HCT116 (cell line): ENCODE measurements at regions not wholly inside any gene's neighbourhood (a gene's known extent, or its start where the extent isn't known, plus 50 kb on each side); places are given as distances from the start of the nearest gene placed in this dataset.
"Not testable (repeated sequence)": the region's sequence is repeated elsewhere in the genome, so short reads cannot be mapped to it uniquely, and the experiment has no call there.

Source experiments
- ATAC-seq: fragments of 200-7000 bp; cut with Tn5 transposase; 2 replicates; pipeline ENCODE4 v1.9.1; 2020; ENCODE audit warnings: mild to moderate bottlenecking, moderate library complexity
- BruUV-seq: library from RNA; stranded (reverse); fragments of 400-500 nt; replicated peaks from 2 replicates; lab custom pipeline; 2021; lab: Mats Ljungman, UMichigan
- CTCF ChIA-PET: fragments of 300-600 bp; sonication (Branson Sonifier 250); formaldehyde crosslinking; loops from one replicate; lab custom pipeline; 2021; ENCODE audit warnings: antibody characterized with exemption; lab: Charles Lee
- POLR2A ChIA-PET: fragments of 300-600, 350-600 bp; sonication (Branson Sonifier 250); formaldehyde crosslinking; loops from one replicate; lab custom pipeline; 2021; ENCODE audit warnings: antibody characterized with exemption; lab: Charles Lee
- RAD21 ChIA-PET, 2 experiments: fragments of 300-600 bp; sonication (Branson Sonifier 250); formaldehyde crosslinking; loops; one replicate each; lab custom pipeline; 2023; ENCODE audit warnings: low total read pairs in 2 of 2; ENCODE audit not compliant: uncharacterized antibody in 2 of 2, unreplicated experiment in 2 of 2, low non-redundant PET in 1 of 2; lab: Charles Lee
- DNase-seq: peaks from one replicate; pipeline ENCODE4 v3.0.0-alpha.2; 2010; ENCODE audit warnings: low read depth, low spot score
- H2AFZ ChIP-seq: fragments of 200-600 bp; shearing (Covaris generic), sonication (generic); 2 replicates; pipeline ENCODE4 v1.6.1; 2017; ENCODE audit warnings: low read depth, mixed run types, mixed read lengths, antibody characterized with exemption, low read length; ENCODE audit not compliant: poor library complexity, severe bottlenecking
- H3K27ac ChIP-seq: 2 replicates; pipeline ENCODE4 v1.5.1; 2012; ENCODE audit warnings: low read depth, low read length
- H3K27me3 ChIP-seq: fragments of 200-600 bp; sonication (generic); 2 replicates; pipeline ENCODE4 v1.6.1; 2016; ENCODE audit warnings: mixed run types, low read length, mixed read lengths; ENCODE audit not compliant: insufficient read depth
- H3K36me3 ChIP-seq, 2 experiments: fragments of 200-500 bp in 1 of 2; fragments of 200-600 bp in 1 of 2; sonication (Bioruptor generic) in 1 of 2; sonication (generic) in 1 of 2; 2 replicates each; pipeline versions ENCODE4 v1.5.1 to v1.6.1; 2014 to 2016; ENCODE audit warnings: low read length in 2 of 2, inconsistent platforms in 1 of 2, mixed read lengths in 1 of 2, mixed run types in 1 of 2; ENCODE audit not compliant: insufficient read depth in 2 of 2, control insufficient read depth in 1 of 2
- H3K4me1 ChIP-seq, 2 experiments: fragments of 200-600 bp in 1 of 2; sonication (generic) in 1 of 2; 2 replicates each; pipeline versions ENCODE4 v1.5.1 to v1.6.1; 2012 to 2017; ENCODE audit warnings: low read length in 2 of 2, inconsistent platforms in 1 of 2, mild to moderate bottlenecking in 1 of 2, mixed read lengths in 1 of 2, mixed run types in 1 of 2, moderate library complexity in 1 of 2; ENCODE audit not compliant: insufficient read depth in 2 of 2, control insufficient read depth in 1 of 2
- H3K4me2 ChIP-seq: fragments of 200-600 bp; sonication (generic); 2 replicates; pipeline ENCODE4 v1.6.1; 2017; ENCODE audit warnings: mixed run types, low read length, mixed read lengths
- H3K4me3 ChIP-seq, 2 experiments: fragments of 200-600 bp in 1 of 2; sonication (generic) in 1 of 2; replicated peaks in 1 of 2; 2 replicates each; pipeline ENCODE4 v1.5.1; 2011 to 2016; ENCODE audit warnings: low read length in 2 of 2, control low read depth in 1 of 2, low read depth in 1 of 2, mild to moderate bottlenecking in 1 of 2, mixed read lengths in 1 of 2, mixed run types in 1 of 2
- H3K79me2 ChIP-seq: fragments of 200-600 bp; sonication (generic); 2 replicates; pipeline ENCODE4 v1.6.1; 2017; ENCODE audit warnings: mild to moderate bottlenecking, mixed run types, low read length, moderate library complexity, mixed read lengths; ENCODE audit not compliant: insufficient read depth
- H3K9ac ChIP-seq: fragments of 200-600 bp; sonication (generic); 2 replicates; pipeline ENCODE4 v1.6.1; 2016; ENCODE audit warnings: low read length, mixed read lengths
- H3K9me2 ChIP-seq: fragments of 200-600 bp; sonication (generic), shearing (Covaris generic); 2 replicates; pipeline ENCODE4 v1.6.1; 2017; ENCODE audit warnings: mixed run types, mild to moderate bottlenecking, moderate library complexity; ENCODE audit not compliant: insufficient read depth
- H3K9me3 ChIP-seq, 2 experiments: fragments of 200-500 bp in 1 of 2; fragments of 200-600 bp in 1 of 2; sonication (Bioruptor generic) in 1 of 2; sonication (generic) in 1 of 2; 2 replicates each; pipeline ENCODE4 v1.6.1; 2014 to 2017; ENCODE audit warnings: low read length in 2 of 2, mixed read lengths in 2 of 2, inconsistent platforms in 1 of 2, low read depth in 1 of 2, mild to moderate bottlenecking in 1 of 2, mixed run types in 1 of 2, moderate library complexity in 1 of 2; ENCODE audit not compliant: control insufficient read depth in 1 of 2, insufficient read depth in 1 of 2
- H4K20me1 ChIP-seq: fragments of 200-600 bp; sonication (generic), shearing (Covaris generic); 2 replicates; pipeline ENCODE4 v1.6.1; 2017; ENCODE audit warnings: mixed run types, mild to moderate bottlenecking, moderate library complexity; ENCODE audit not compliant: insufficient read depth
- ATF3 ChIP-seq: IDR thresholded peaks from 2 replicates; pipeline ENCODE4 v1.6.1; 2012
- CBX3 ChIP-seq: IDR thresholded peaks from 2 replicates; pipeline ENCODE4 v1.6.1; 2012; ENCODE audit warnings: low read depth
- CEBPB ChIP-seq: IDR thresholded peaks from 2 replicates; pipeline ENCODE4 v1.6.1; 2012; ENCODE audit warnings: low read depth
- EGR1 ChIP-seq: IDR thresholded peaks from 2 replicates; pipeline ENCODE4 v1.6.1; 2012; ENCODE audit warnings: low read depth
- ELF1 ChIP-seq: IDR thresholded peaks from 2 replicates; pipeline ENCODE4 v1.6.1; 2012; ENCODE audit warnings: low read depth, borderline replicate concordance
- EZH2phosphoT487 ChIP-seq: fragments of 200-600 bp; IDR thresholded peaks from 2 replicates; pipeline ENCODE4 v1.6.1; 2018; ENCODE audit warnings: antibody characterized with exemption, borderline replicate concordance
- JUND ChIP-seq: IDR thresholded peaks from 2 replicates; pipeline ENCODE4 v1.6.1; 2012
- POLR2AphosphoS5 ChIP-seq: IDR thresholded peaks from 2 replicates; pipeline ENCODE4 v1.6.1; 2011; ENCODE audit warnings: mild to moderate bottlenecking, low read depth, low read length, moderate library complexity
- RAD21 ChIP-seq: IDR thresholded peaks from 2 replicates; pipeline ENCODE4 v1.6.1; 2012; ENCODE audit warnings: low read depth, mild to moderate bottlenecking
- SIN3A ChIP-seq: IDR thresholded peaks from 2 replicates; pipeline ENCODE4 v1.6.1; 2012; ENCODE audit warnings: low read depth
- SP1 ChIP-seq: IDR thresholded peaks from 2 replicates; pipeline ENCODE4 v1.6.1; 2012; ENCODE audit warnings: low read depth
- TCF7L2 ChIP-seq: IDR thresholded peaks from 2 replicates; pipeline ENCODE4 v1.7.0; 2011; ENCODE audit warnings: borderline replicate concordance, inconsistent platforms; ENCODE audit not compliant: insufficient read depth, insufficient read length; ENCODE audit errors: extremely low read depth
- YY1 ChIP-seq: IDR thresholded peaks from 2 replicates; pipeline ENCODE4 v1.6.1; 2011; ENCODE audit warnings: low read length, low read depth, moderate library complexity, mild to moderate bottlenecking; ENCODE audit not compliant: insufficient replicate concordance; ENCODE audit errors: extremely low read depth
- ZBTB33 ChIP-seq: IDR thresholded peaks from 2 replicates; pipeline ENCODE4 v1.6.1; 2011; ENCODE audit warnings: mild to moderate bottlenecking, low read length, moderate library complexity; ENCODE audit not compliant: insufficient replicate concordance; ENCODE audit errors: extremely low read depth
- ZFX ChIP-seq: fragments of 450-650 bp; IDR thresholded peaks from 2 replicates; pipeline ENCODE4 v1.6.1; 2017
- intact Hi-C: fragments of 100-400 bp; cut with micrococcal nuclease; formaldehyde crosslinking; loops from 2 replicates; pipeline ENCODE4 v1.10.0; 2022
- TF ChIP-seq, protein P1 (sequence below): IDR thresholded peaks from 2 replicates; pipeline ENCODE4 v1.6.1; 2012; ENCODE audit warnings: low read depth

- Histone ChIP-seq H3K27ac (no peak overlapping the region), H3K9ac (no peak overlapping the region), H2AFZ (no peak overlapping the region), H3K9me2 (no peaks in the 10 kb centered on the region), H3K36me3 (no peaks in the 10 kb centered on the region), H3K9me3 (no peaks in the 10 kb centered on the region), H4K20me1 (no peaks in the 10 kb centered on the region), H3K4me2 (no peak overlapping the region), H3K79me2 (no peaks in the 10 kb centered on the region), H3K4me3 (no peak overlapping the region), H3K4me1 (no peaks in the 10 kb centered on the region), H3K27me3 (no peaks in the 10 kb centered on the region)
- intact Hi-C loops = no loop called here
- ATAC-seq (no peak), DNase-seq (no peak)
- ChIA-PET RAD21 (no interaction called here), CTCF (no interaction called here), POLR2A (no interaction called here)
- TF ChIP-seq EZH2phosphoT487 (no peak), TCF7L2 (no peak), ATF3 (no peak), CBX3 (no peak), ELF1 (no peak), EGR1 (no peak), YY1 (no peak), SP1 (no peak), SIN3A (no peak), ZBTB33 (no peak), CEBPB (no peak), POLR2AphosphoS5 (no peak), RAD21 (no peak), ZFX (no peak), JUND (no peak)
- TF ChIP-seq, protein P1, sequence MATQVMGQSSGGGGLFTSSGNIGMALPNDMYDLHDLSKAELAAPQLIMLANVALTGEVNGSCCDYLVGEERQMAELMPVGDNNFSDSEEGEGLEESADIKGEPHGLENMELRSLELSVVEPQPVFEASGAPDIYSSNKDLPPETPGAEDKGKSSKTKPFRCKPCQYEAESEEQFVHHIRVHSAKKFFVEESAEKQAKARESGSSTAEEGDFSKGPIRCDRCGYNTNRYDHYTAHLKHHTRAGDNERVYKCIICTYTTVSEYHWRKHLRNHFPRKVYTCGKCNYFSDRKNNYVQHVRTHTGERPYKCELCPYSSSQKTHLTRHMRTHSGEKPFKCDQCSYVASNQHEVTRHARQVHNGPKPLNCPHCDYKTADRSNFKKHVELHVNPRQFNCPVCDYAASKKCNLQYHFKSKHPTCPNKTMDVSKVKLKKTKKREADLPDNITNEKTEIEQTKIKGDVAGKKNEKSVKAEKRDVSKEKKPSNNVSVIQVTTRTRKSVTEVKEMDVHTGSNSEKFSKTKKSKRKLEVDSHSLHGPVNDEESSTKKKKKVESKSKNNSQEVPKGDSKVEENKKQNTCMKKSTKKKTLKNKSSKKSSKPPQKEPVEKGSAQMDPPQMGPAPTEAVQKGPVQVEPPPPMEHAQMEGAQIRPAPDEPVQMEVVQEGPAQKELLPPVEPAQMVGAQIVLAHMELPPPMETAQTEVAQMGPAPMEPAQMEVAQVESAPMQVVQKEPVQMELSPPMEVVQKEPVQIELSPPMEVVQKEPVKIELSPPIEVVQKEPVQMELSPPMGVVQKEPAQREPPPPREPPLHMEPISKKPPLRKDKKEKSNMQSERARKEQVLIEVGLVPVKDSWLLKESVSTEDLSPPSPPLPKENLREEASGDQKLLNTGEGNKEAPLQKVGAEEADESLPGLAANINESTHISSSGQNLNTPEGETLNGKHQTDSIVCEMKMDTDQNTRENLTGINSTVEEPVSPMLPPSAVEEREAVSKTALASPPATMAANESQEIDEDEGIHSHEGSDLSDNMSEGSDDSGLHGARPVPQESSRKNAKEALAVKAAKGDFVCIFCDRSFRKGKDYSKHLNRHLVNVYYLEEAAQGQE = no peak
- no TSS peak for BruUV-seq
Observed at GRCh38 chr2:31802711-31803110, 208.1 kb downstream of the MEMO1 start.

DNA sequence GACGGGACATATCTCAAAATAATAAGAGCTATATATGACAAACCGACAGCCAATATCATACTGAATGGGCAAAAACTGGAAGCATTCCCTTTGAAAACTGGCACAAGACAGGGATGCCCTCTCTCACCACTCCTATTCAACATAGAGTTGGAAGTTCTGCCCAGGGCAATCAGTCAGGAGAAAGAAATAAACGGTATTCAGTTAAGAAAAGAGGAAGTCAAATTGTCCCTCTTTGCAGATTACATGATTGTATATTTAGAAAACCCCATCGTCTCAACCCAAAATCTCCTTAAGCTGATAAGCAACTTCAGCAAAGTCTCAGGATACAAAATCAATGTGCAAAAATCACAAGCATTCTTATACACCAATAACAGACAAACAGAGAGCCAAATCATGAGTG lies 211.5 kb downstream of the MEMO1 start:
- H3K9ac ChIP-seq, H3K79me2 ChIP-seq, H2AFZ ChIP-seq, ATAC-seq, intact Hi-C loops, H3K4me3 ChIP-seq, H3K4me2 ChIP-seq, H4K20me1 ChIP-seq, H3K9me3 ChIP-seq, BruUV-seq, POLR2A ChIA-PET, H3K4me1 ChIP-seq, CTCF ChIA-PET, DNase-seq, H3K27me3 ChIP-seq, H3K36me3 ChIP-seq, H3K9me2 ChIP-seq, RAD21 ChIA-PET, H3K27ac ChIP-seq: not testable (repeated sequence)
